Mesothelial cell of epicardium (in vitro differentiated cells): ENCODE measurements at regions not wholly inside any gene's neighbourhood (a gene's known extent, or its start where the extent isn't known, plus 50 kb on each side); places are given as distances from the start of the nearest gene placed in this dataset.
"Not testable (repeated sequence)": the region's sequence is repeated elsewhere in the genome, so short reads cannot be mapped to it uniquely, and the experiment has no call there.

Source experiments
- DNase-seq, 2 experiments: peaks; one replicate each; pipeline ENCODE4 v3.0.0; 2021; ENCODE audit warnings: low spot score in 2 of 2; ENCODE audit not compliant: unreplicated experiment in 2 of 2
- H3K27ac Mint-ChIP-seq: 2 replicates; pipeline ENCODE4 v1.8.0; 2021; ENCODE audit warnings: mixed read lengths
- H3K27me3 Mint-ChIP-seq: 2 replicates; pipeline ENCODE4 v1.8.0; 2021; ENCODE audit warnings: low read depth, mixed read lengths
- H3K36me3 Mint-ChIP-seq: 2 replicates; pipeline ENCODE4 v1.8.0; 2021; ENCODE audit warnings: mixed read lengths
- H3K4me1 Mint-ChIP-seq: 2 replicates; pipeline ENCODE4 v1.8.0; 2021; ENCODE audit warnings: mixed read lengths
- H3K4me3 Mint-ChIP-seq: 2 replicates; pipeline ENCODE4 v1.8.0; 2021; ENCODE audit warnings: mild to moderate bottlenecking, moderate library complexity, mixed read lengths
- H3K9me3 Mint-ChIP-seq: 2 replicates; pipeline ENCODE4 v1.8.0; 2021; ENCODE audit warnings: mixed read lengths
- CTCF ChIP-seq: fragments of 200-600 bp; sonication (generic); IDR thresholded peaks from one replicate; pipeline ENCODE4 v1.5.0; 2021; ENCODE audit warnings: antibody characterized with exemption; ENCODE audit not compliant: unreplicated experiment

- TF ChIP-seq CTCF, result no peak
- Mint-ChIP-seq H3K9me3 (peaks cover 21% of the 10 kb centered on the region), H3K27ac (no peak overlapping the region), H3K4me3 (no peak overlapping the region), H3K27me3 (no peaks in the 10 kb centered on the region), H3K36me3 (no peaks in the 10 kb centered on the region), H3K4me1 (no peaks in the 10 kb centered on the region)
- no peak for DNase-seq
Measured at GRCh38 chr4:134490863-134491262, 289.3 kb upstream of the PABPC4L start.

GRCh38 chr4:134483514-134483913, 281.9 kb upstream of the PABPC4L start:
- not testable (repeated sequence) for H3K27me3 Mint-ChIP-seq, DNase-seq, H3K4me1 Mint-ChIP-seq, H3K27ac Mint-ChIP-seq, H3K4me3 Mint-ChIP-seq
- Mint-ChIP-seq H3K9me3 (peaks cover 29% of the 10 kb centered on the region), H3K36me3 (peaks cover 10% of the 10 kb centered on the region)

- peaks cover 19% of the 10 kb centered on the region for H3K9me3 Mint-ChIP-seq
- no peak for TF ChIP-seq CTCF
Measured at GRCh38 chr4:134471569-134471968, 270.0 kb upstream of the PABPC4L start.

GRCh38 chr4:134470544-134470943, 269.0 kb upstream of the PABPC4L start:
- H3K27ac Mint-ChIP-seq, result no peak overlapping the region
- H3K27me3 Mint-ChIP-seq, result no peaks in the 10 kb centered on the region
- no peak for DNase-seq
- no peak for TF ChIP-seq CTCF
- peaks cover 18% of the 10 kb centered on the region for H3K9me3 Mint-ChIP-seq
- no peaks in the 10 kb centered on the region for H3K36me3 Mint-ChIP-seq
- H3K4me3 Mint-ChIP-seq, result no peak overlapping the region
- H3K4me1 Mint-ChIP-seq, result no peaks in the 10 kb centered on the region

More at GRCh38 chr4:134471569-134471968, 270.0 kb upstream of the PABPC4L start:
- Mint-ChIP-seq H3K36me3 (no peaks in the 10 kb centered on the region), H3K4me1 (no peaks in the 10 kb centered on the region), H3K4me3 (no peak overlapping the region), H3K27me3 (no peaks in the 10 kb centered on the region), H3K27ac (no peak overlapping the region)
- no peak for DNase-seq

- Mint-ChIP-seq H3K36me3 (peaks cover 1% of the 10 kb centered on the region), H3K27me3 (no peaks in the 10 kb centered on the region), H3K9me3 (peaks cover 24% of the 10 kb centered on the region), H3K4me3 (no peak overlapping the region), H3K27ac (no peak overlapping the region), H3K4me1 (no peaks in the 10 kb centered on the region)
- no peak for TF ChIP-seq CTCF
- no peak for DNase-seq
Measured at GRCh38 chr4:134465417-134465816, 263.8 kb upstream of the PABPC4L start.

GRCh38 chr4:134463771-134464170, 262.2 kb upstream of the PABPC4L start:
- no peak for TF ChIP-seq CTCF
- no peak for DNase-seq
- Mint-ChIP-seq H3K9me3 (peaks cover 37% of the 10 kb centered on the region), H3K27me3 (no peaks in the 10 kb centered on the region), H3K36me3 (peaks cover 1% of the 10 kb centered on the region), H3K4me1 (no peaks in the 10 kb centered on the region), H3K27ac (no peak overlapping the region), H3K4me3 (no peak overlapping the region)
